ENCODE measurements at regions not wholly inside any gene's neighbourhood (a gene's known extent, or its start where the extent isn't known, plus 50 kb on each side); places are given as distances from the start of the nearest gene placed in this dataset.

DNA sequence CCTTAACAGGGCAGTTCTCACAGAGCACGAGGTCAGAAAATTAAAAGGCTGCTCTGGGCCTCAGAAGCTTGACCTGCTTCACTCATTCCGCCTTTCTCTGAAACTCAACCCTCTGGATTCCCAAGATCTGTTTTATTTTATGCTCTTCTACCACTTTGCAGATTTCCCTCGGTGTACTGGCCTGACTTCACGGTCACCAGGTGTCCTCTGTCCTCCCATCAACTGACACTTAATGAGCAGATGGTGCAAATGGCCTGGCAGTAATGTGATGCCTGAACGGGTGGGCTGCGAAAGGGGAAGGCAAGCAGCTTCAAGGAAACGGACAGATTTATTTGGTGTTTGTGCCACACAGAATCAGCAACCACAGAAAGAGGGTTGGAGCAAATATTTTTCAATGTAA lies 169.7 kb upstream of the TFAP2D start:
- no peak for DNase-seq
- H3K27ac Mint-ChIP-seq, result no peak overlapping the region
- no peak overlapping the region for H3K4me3 Mint-ChIP-seq
- H3K36me3 Mint-ChIP-seq, result no peaks in the 10 kb centered on the region
- no peak overlapping the region for H3K27ac ChIP-seq (ENCODE audit: low read depth in 1 of 2, low read length in 2 of 2)
- H3K27me3 Mint-ChIP-seq (ENCODE audit: low read depth in 3 of 3), result no peaks in the 10 kb centered on the region
- no peaks in the 10 kb centered on the region for H3K36me3 ChIP-seq (replicated peaks in 1 of 2; ENCODE audit: control insufficient read depth in 1 of 2, insufficient read depth in 2 of 2, low read length in 2 of 2)
- peaks cover 0 to 4% (median 0%) of the 10 kb centered on the region in 7 donors for H3K9me3 Mint-ChIP-seq
- no peaks in the 10 kb centered on the region for H3K9me3 ChIP-seq (replicated peaks in 1 of 2; ENCODE audit: control insufficient read depth in 1 of 2, insufficient read depth in 1 of 2, low read length in 2 of 2)
- H3K4me3 ChIP-seq (replicated peaks in 1 of 3; ENCODE audit: low read depth in 2 of 3, low read length in 3 of 3), result no peak overlapping the region
- no peaks in the 10 kb centered on the region for H3K4me1 ChIP-seq (ENCODE audit: control insufficient read depth in 1 of 2, insufficient read depth in 2 of 2, low read length in 2 of 2)
- no peak overlapping the region for H2AFZ ChIP-seq (ENCODE audit: insufficient read depth, low read depth, low read length, poor library complexity, severe bottlenecking)
- no peak overlapping the region for H3K9ac ChIP-seq (ENCODE audit: insufficient read depth, low read length, poor library complexity, severe bottlenecking)
- TF ChIP-seq, protein P1, sequence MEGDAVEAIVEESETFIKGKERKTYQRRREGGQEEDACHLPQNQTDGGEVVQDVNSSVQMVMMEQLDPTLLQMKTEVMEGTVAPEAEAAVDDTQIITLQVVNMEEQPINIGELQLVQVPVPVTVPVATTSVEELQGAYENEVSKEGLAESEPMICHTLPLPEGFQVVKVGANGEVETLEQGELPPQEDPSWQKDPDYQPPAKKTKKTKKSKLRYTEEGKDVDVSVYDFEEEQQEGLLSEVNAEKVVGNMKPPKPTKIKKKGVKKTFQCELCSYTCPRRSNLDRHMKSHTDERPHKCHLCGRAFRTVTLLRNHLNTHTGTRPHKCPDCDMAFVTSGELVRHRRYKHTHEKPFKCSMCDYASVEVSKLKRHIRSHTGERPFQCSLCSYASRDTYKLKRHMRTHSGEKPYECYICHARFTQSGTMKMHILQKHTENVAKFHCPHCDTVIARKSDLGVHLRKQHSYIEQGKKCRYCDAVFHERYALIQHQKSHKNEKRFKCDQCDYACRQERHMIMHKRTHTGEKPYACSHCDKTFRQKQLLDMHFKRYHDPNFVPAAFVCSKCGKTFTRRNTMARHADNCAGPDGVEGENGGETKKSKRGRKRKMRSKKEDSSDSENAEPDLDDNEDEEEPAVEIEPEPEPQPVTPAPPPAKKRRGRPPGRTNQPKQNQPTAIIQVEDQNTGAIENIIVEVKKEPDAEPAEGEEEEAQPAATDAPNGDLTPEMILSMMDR (IDR thresholded peaks at IDR 0.05), result no peak
- 46% methylated on average over 7 of the region's 7 CpGs for WGBS (ENCODE audit: insufficient coverage)
- no peaks in the 10 kb centered on the region for H3K4me1 Mint-ChIP-seq
- no peaks in the 10 kb centered on the region for H4K20me1 ChIP-seq (ENCODE audit: insufficient read depth, low read length)
- H3K4me2 ChIP-seq (replicated peaks; ENCODE audit: extremely low read depth, low read length, poor library complexity, severe bottlenecking), result no peak overlapping the region
- intact Hi-C loops (cut with micrococcal nuclease), result no loop called here
- H3K27me3 ChIP-seq (ENCODE audit: control insufficient read depth in 2 of 2, insufficient read depth in 2 of 2, low read length in 2 of 2), result no peaks in the 10 kb centered on the region
- no peaks in the 10 kb centered on the region for H3K79me2 ChIP-seq (ENCODE audit: insufficient read depth, low read length)

DNA sequence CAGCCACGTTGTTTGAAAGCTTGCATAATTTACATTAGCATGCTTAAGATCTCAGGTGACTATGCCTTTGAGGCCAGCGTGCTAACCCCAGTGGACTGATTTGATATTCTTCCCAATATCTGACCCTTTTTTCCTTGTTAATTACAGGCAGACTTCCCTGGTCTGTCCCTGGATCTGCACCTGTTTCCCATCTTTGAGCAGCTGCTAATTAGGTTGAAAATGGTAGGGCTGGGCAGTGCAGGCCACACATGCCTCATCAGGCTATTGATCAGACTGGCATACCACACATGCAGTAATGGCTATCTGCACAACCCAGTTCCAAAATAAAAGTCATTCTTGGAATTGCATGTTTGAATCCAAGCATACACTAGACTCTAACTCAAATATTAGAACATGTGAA lies 164.3 kb upstream of the TFAP2D start:
- intact Hi-C loops (cut with micrococcal nuclease), result no loop called here
- no peaks in the 10 kb centered on the region for H3K4me1 ChIP-seq (ENCODE audit: control insufficient read depth in 1 of 2, insufficient read depth in 2 of 2, low read length in 2 of 2)
- no peaks in the 10 kb centered on the region for H3K36me3 Mint-ChIP-seq
- no peak overlapping the region for H3K4me2 ChIP-seq (replicated peaks; ENCODE audit: extremely low read depth, low read length, poor library complexity, severe bottlenecking)
- no peaks in the 10 kb centered on the region for H3K27me3 Mint-ChIP-seq (ENCODE audit: low read depth in 3 of 3)
- H3K4me1 Mint-ChIP-seq, result no peaks in the 10 kb centered on the region
- peaks cover 0 to 4% (median 2%) of the 10 kb centered on the region in 7 donors for H3K9me3 Mint-ChIP-seq
- no peak overlapping the region for H2AFZ ChIP-seq (ENCODE audit: insufficient read depth, low read depth, low read length, poor library complexity, severe bottlenecking)
- 33% methylated on average over 1 of the region's 2 CpGs for WGBS (ENCODE audit: insufficient coverage)
- no peaks in the 10 kb centered on the region for H3K27me3 ChIP-seq (ENCODE audit: control insufficient read depth in 2 of 2, insufficient read depth in 2 of 2, low read length in 2 of 2)
- TF ChIP-seq, protein P1 (IDR thresholded peaks at IDR 0.05), result no peak
- no peak overlapping the region for H3K4me3 Mint-ChIP-seq
- H3K4me3 ChIP-seq (replicated peaks in 1 of 3; ENCODE audit: low read depth in 2 of 3, low read length in 3 of 3), result no peak overlapping the region
- no peak overlapping the region for H3K9ac ChIP-seq (ENCODE audit: insufficient read depth, low read length, poor library complexity, severe bottlenecking)
- no peak overlapping the region for H3K27ac Mint-ChIP-seq
- H3K79me2 ChIP-seq (ENCODE audit: insufficient read depth, low read length), result no peaks in the 10 kb centered on the region
- no peak for DNase-seq
- H3K9me3 ChIP-seq (replicated peaks in 1 of 2; ENCODE audit: control insufficient read depth in 1 of 2, insufficient read depth in 1 of 2, low read length in 2 of 2), result no peaks in the 10 kb centered on the region
- H4K20me1 ChIP-seq (ENCODE audit: insufficient read depth, low read length), result no peaks in the 10 kb centered on the region
- no peaks in the 10 kb centered on the region for H3K36me3 ChIP-seq (replicated peaks in 1 of 2; ENCODE audit: control insufficient read depth in 1 of 2, insufficient read depth in 2 of 2, low read length in 2 of 2)
- H3K27ac ChIP-seq (ENCODE audit: low read depth in 1 of 2, low read length in 2 of 2), result no peak overlapping the region
